Testis (tissue), 2 donors: ENCODE measurements at regions not wholly inside any gene's neighbourhood (a gene's known extent, or its start where the extent isn't known, plus 50 kb on each side); places are given as distances from the start of the nearest gene placed in this dataset.
"Not testable (repeated sequence)": the region's sequence is repeated elsewhere in the genome, so short reads cannot be mapped to it uniquely, and the experiment has no call there.

Experiments
- DNase-seq: peaks from one replicate; pipeline ENCODE4 v3.0.0-alpha.2; 2019
- H3K27ac ChIP-seq, 2 donors: fragments of 200-600 bp; sonication (generic); one replicate each; pipeline ENCODE4 v1.5.1; 2019
- H3K27me3 ChIP-seq: fragments of 200-600 bp; sonication (generic); one replicate; pipeline ENCODE4 v1.5.1; 2019
- H3K36me3 ChIP-seq: fragments of 200-600 bp; sonication (generic); one replicate; pipeline ENCODE4 v1.5.1; 2017; ENCODE audit warnings: low read depth; ENCODE audit errors: missing control alignments
- H3K4me1 ChIP-seq: fragments of 200-600 bp; sonication (generic); one replicate; pipeline ENCODE4 v1.5.1; 2019
- H3K4me3 ChIP-seq, 2 donors: fragments of 200-600 bp; sonication (generic); one replicate each; pipeline ENCODE4 v1.5.1; 2017 to 2019
- H3K9me3 ChIP-seq: fragments of 200-600 bp; sonication (generic); one replicate; pipeline ENCODE4 v1.5.1; 2017
- CTCF ChIP-seq, 3 experiments: fragments of 450-650 bp in 2 of 3; fragments of 200-600 bp in 1 of 3; sonication (generic) in 1 of 3; IDR thresholded peaks; one replicate each; pipeline ENCODE4 v1.5.1; 2016 to 2019; ENCODE audit warnings: antibody characterized with exemption in 3 of 3, mild to moderate bottlenecking in 2 of 3, moderate library complexity in 1 of 3
- POLR2A ChIP-seq: fragments of 450-650 bp; IDR thresholded peaks from one replicate; pipeline ENCODE4 v1.6.1; 2017; ENCODE audit warnings: antibody characterized with exemption, mild to moderate bottlenecking, moderate library complexity
- WGBS, 2 donors: methylation state at CpG; one replicate each; pipeline ENCODE4 v1.1.5; 2018; 5-methylcytosine and 5-hydroxymethylcytosine counted together
- intact Hi-C: fragments of 100-400 bp; cut with DNase I; formaldehyde crosslinking; loops from one replicate; pipeline ENCODE4 v1.15.1; 2023; ENCODE audit warnings: low total_unique reads

GRCh38 chr20:30164389-30164788, 1093.1 kb upstream of the DEFB115 start:
- 67 to 82% methylated on average over 2 of the region's 2 CpGs for WGBS, 2 donors
- H3K9me3 ChIP-seq, DNase-seq, H3K36me3 ChIP-seq, intact Hi-C loops, H3K4me3 ChIP-seq, H3K27me3 ChIP-seq, H3K4me1 ChIP-seq, H3K27ac ChIP-seq: not testable (repeated sequence)

- intact Hi-C loops: no loop called here
- no peak for TF ChIP-seq POLR2A
- Histone ChIP-seq H3K36me3 (no peaks in the 10 kb centered on the region), H3K4me3 (peak overlapping the region in 1 of 2 donors; percentile 26), H3K9me3 (no peaks in the 10 kb centered on the region), H3K4me1 (no peaks in the 10 kb centered on the region), H3K27ac (no peak overlapping the region), H3K27me3 (no peaks in the 10 kb centered on the region)
- no peak for DNase-seq
- 57 to 76% methylated on average over 22 of the region's 22 CpGs for WGBS, 2 donors
Measured at GRCh38 chr20:30167540-30167939, 1089.9 kb upstream of the DEFB115 start.

- no peaks in the 10 kb centered on the region for H3K4me1 ChIP-seq
- H3K4me3 ChIP-seq: peak overlapping the region; percentile 26 to 51
- no peaks in the 10 kb centered on the region for H3K36me3 ChIP-seq
- no peaks in the 10 kb centered on the region for H3K27me3 ChIP-seq
- H3K27ac ChIP-seq: no peak overlapping the region
- H3K9me3 ChIP-seq: no peaks in the 10 kb centered on the region
- peak; percentile 65 for DNase-seq
- WGBS, 2 donors: 59 to 64% methylated on average over 18 to 41 of the region's 50 CpGs
- intact Hi-C loops: no loop called here
- TF ChIP-seq CTCF (IDR thresholded peaks at IDR 0.05) (no peak), POLR2A (no peak)
Measured at GRCh38 chr20:30168025-30168799, 1089.3 kb upstream of the DEFB115 start.

GRCh38 chr20:30168800-30169138, 1088.7 kb upstream of the DEFB115 start:
- TF ChIP-seq POLR2A (no peak), CTCF (IDR thresholded peaks at IDR 0.05) (no peak)
- Histone ChIP-seq H3K27me3 (no peaks in the 10 kb centered on the region), H3K36me3 (no peaks in the 10 kb centered on the region), H3K4me1 (no peaks in the 10 kb centered on the region), H3K27ac (no peak overlapping the region), H3K4me3 (peak overlapping the region; percentile 26 to 51), H3K9me3 (no peaks in the 10 kb centered on the region)
- intact Hi-C loops: no loop called here
- DNase-seq: no peak
- WGBS, 2 donors: 60 to 80% methylated on average over 11 of the region's 11 CpGs

GRCh38 chr20:30175681-30176080, 1081.8 kb upstream of the DEFB115 start:
- Histone ChIP-seq H3K4me3 (no peak overlapping the region), H3K27me3 (no peaks in the 10 kb centered on the region), H3K27ac (no peak overlapping the region), H3K9me3 (no peaks in the 10 kb centered on the region), H3K36me3 (no peaks in the 10 kb centered on the region), H3K4me1 (no peaks in the 10 kb centered on the region)
- intact Hi-C loops: no loop called here
- no peak for TF ChIP-seq POLR2A
- WGBS, 2 donors: 46 to 77% methylated on average over 14 of the region's 14 CpGs
- no peak for DNase-seq

GRCh38 chr20:30183124-30183523, 1074.3 kb upstream of the DEFB115 start:
- H3K4me3 ChIP-seq, intact Hi-C loops, DNase-seq, H3K27ac ChIP-seq, H3K9me3 ChIP-seq, H3K4me1 ChIP-seq, H3K27me3 ChIP-seq, H3K36me3 ChIP-seq: not testable (repeated sequence)

- H3K9me3 ChIP-seq, H3K36me3 ChIP-seq, H3K27me3 ChIP-seq, DNase-seq, H3K4me3 ChIP-seq, H3K4me1 ChIP-seq, intact Hi-C loops, H3K27ac ChIP-seq: not testable (repeated sequence)
Measured at GRCh38 chr20:30191785-30192184, 1065.7 kb upstream of the DEFB115 start.

- intact Hi-C loops, H3K36me3 ChIP-seq, DNase-seq, H3K27me3 ChIP-seq, H3K4me1 ChIP-seq, H3K27ac ChIP-seq, H3K4me3 ChIP-seq, H3K9me3 ChIP-seq: not testable (repeated sequence)
Measured at GRCh38 chr20:30234477-30234876, 1023.0 kb upstream of the DEFB115 start.

GRCh38 chr20:30275073-30275472, 982.4 kb upstream of the DEFB115 start:
- intact Hi-C loops, H3K36me3 ChIP-seq, H3K4me1 ChIP-seq, H3K27ac ChIP-seq, DNase-seq, H3K9me3 ChIP-seq, H3K4me3 ChIP-seq, H3K27me3 ChIP-seq: not testable (repeated sequence)
- 87 to 93% methylated on average over 3 to 4 of the region's 4 CpGs for WGBS, 2 donors
